H9 (cell line): ENCODE measurements at regions not wholly inside any gene's neighbourhood (a gene's known extent, or its start where the extent isn't known, plus 50 kb on each side); places are given as distances from the start of the nearest gene placed in this dataset.
"Not testable (repeated sequence)": the region's sequence is repeated elsewhere in the genome, so short reads cannot be mapped to it uniquely, and the experiment has no call there.

Experiments used
- DNase-seq: peaks from one replicate; pipeline ENCODE4 v3.0.0-alpha.2; 2017
- H2AFZ ChIP-seq: one replicate; pipeline ENCODE4 v1.6.1; 2013; ENCODE audit warnings: mild to moderate bottlenecking, low read length, control low read depth, moderate library complexity
- H2AK5ac ChIP-seq: 2 replicates; pipeline ENCODE4 v1.6.1; 2013; ENCODE audit warnings: low read length, control low read depth, mixed read lengths; ENCODE audit not compliant: insufficient read length
- H2BK120ac ChIP-seq: one replicate; pipeline ENCODE4 v1.6.1; 2013; ENCODE audit warnings: low read depth, mild to moderate bottlenecking, low read length, control low read depth, inconsistent platforms; ENCODE audit not compliant: poor library complexity, severe bottlenecking
- H2BK12ac ChIP-seq: 2 replicates; pipeline ENCODE4 v1.6.1; 2013; ENCODE audit warnings: low read length, control low read depth, mixed read lengths, low read depth; ENCODE audit not compliant: insufficient read length
- H2BK15ac ChIP-seq: 2 replicates; pipeline ENCODE4 v1.6.1; 2013; ENCODE audit warnings: low read depth, low read length, control low read depth
- H2BK20ac ChIP-seq: one replicate; pipeline ENCODE4 v1.6.1; 2013; ENCODE audit warnings: low read depth, mild to moderate bottlenecking, low read length, control low read depth, inconsistent platforms; ENCODE audit not compliant: poor library complexity, severe bottlenecking
- H2BK5ac ChIP-seq: 2 replicates; pipeline ENCODE4 v1.6.1; 2013; ENCODE audit warnings: low read length, control low read depth, mixed read lengths; ENCODE audit not compliant: insufficient read length
- H3K14ac ChIP-seq: 2 replicates; pipeline ENCODE4 v1.6.1; 2013; ENCODE audit warnings: low read length, control low read depth; ENCODE audit not compliant: insufficient read depth
- H3K18ac ChIP-seq: 2 replicates; pipeline ENCODE4 v1.6.1; 2013; ENCODE audit warnings: low read depth, mild to moderate bottlenecking, mixed read lengths, low read length, control low read depth; ENCODE audit not compliant: insufficient read length
- H3K23ac ChIP-seq: 2 replicates; pipeline ENCODE4 v1.6.1; 2013; ENCODE audit warnings: low read length, control low read depth, mixed read lengths, low read depth; ENCODE audit not compliant: insufficient read length
- H3K23me2 ChIP-seq: 2 replicates; pipeline ENCODE4 v1.6.1; 2013; ENCODE audit warnings: low read depth, mild to moderate bottlenecking, mixed read lengths, low read length, control low read depth; ENCODE audit not compliant: insufficient read length, poor library complexity, severe bottlenecking
- H3K27ac ChIP-seq: 2 replicates; pipeline ENCODE4 v1.5.1; 2013; ENCODE audit warnings: low read length, control low read depth, mixed read lengths, low read depth; ENCODE audit not compliant: insufficient read length
- H3K27me3 ChIP-seq: 2 replicates; pipeline ENCODE4 v1.6.1; 2013; ENCODE audit warnings: low read length, control low read depth, inconsistent platforms; ENCODE audit not compliant: insufficient read depth
- H3K4ac ChIP-seq: 2 replicates; pipeline ENCODE4 v1.6.1; 2013; ENCODE audit warnings: low read depth, mild to moderate bottlenecking, control low read depth, inconsistent platforms, low read length, moderate library complexity
- H3K4me1 ChIP-seq: 2 replicates; pipeline ENCODE4 v1.6.1; 2013; ENCODE audit warnings: low read length, control low read depth, inconsistent platforms; ENCODE audit not compliant: insufficient read depth
- H3K4me2 ChIP-seq: 2 replicates; pipeline ENCODE4 v1.6.1; 2013; ENCODE audit warnings: low read length, control low read depth, mixed read lengths; ENCODE audit not compliant: insufficient read length, insufficient read depth
- H3K56ac ChIP-seq: 2 replicates; pipeline ENCODE4 v1.6.1; 2013; ENCODE audit warnings: low read depth, mild to moderate bottlenecking, mixed read lengths, low read length, control low read depth; ENCODE audit not compliant: insufficient read length
- H3K79me1 ChIP-seq: 2 replicates; pipeline ENCODE4 v1.6.1; 2013; ENCODE audit warnings: low read depth, mild to moderate bottlenecking, moderate library complexity, low read length, control low read depth, inconsistent platforms; ENCODE audit not compliant: insufficient read depth, poor library complexity, severe bottlenecking
- H3K79me2 ChIP-seq: 2 replicates; pipeline ENCODE4 v1.6.1; 2013; ENCODE audit warnings: low read length, control low read depth, inconsistent platforms; ENCODE audit not compliant: insufficient read depth
- H3K9ac ChIP-seq: 2 replicates; pipeline ENCODE4 v1.6.1; 2013; ENCODE audit warnings: low read length, control low read depth, mixed read lengths; ENCODE audit not compliant: insufficient read length; ENCODE audit errors: extremely low read depth
- H3K9me3 ChIP-seq: one replicate; pipeline ENCODE4 v1.6.1; 2013; ENCODE audit warnings: low read depth, low read length, inconsistent platforms; ENCODE audit not compliant: control insufficient read depth
- H3T11ph ChIP-seq: one replicate; pipeline ENCODE4 v1.6.1; 2013; ENCODE audit warnings: mild to moderate bottlenecking, low read length, control low read depth, inconsistent platforms
- H4K20me1 ChIP-seq: one replicate; pipeline ENCODE4 v1.6.1; 2013; ENCODE audit not compliant: control insufficient read depth, insufficient read length, insufficient read depth
- H4K5ac ChIP-seq: 2 replicates; pipeline ENCODE4 v1.6.1; 2013; ENCODE audit warnings: low read depth, mild to moderate bottlenecking, mixed read lengths, low read length, control low read depth; ENCODE audit not compliant: insufficient read length
- H4K8ac ChIP-seq: replicated peaks from 2 replicates; pipeline ENCODE4 v1.6.1; 2013; ENCODE audit warnings: low read length, control low read depth, mixed read lengths, low read depth; ENCODE audit not compliant: insufficient read length
- H4K91ac ChIP-seq: 2 replicates; pipeline ENCODE4 v1.6.1; 2013; ENCODE audit warnings: low read depth, mild to moderate bottlenecking, moderate library complexity, mixed read lengths, low read length, control low read depth; ENCODE audit not compliant: insufficient read length
- H3K27ac Mint-ChIP-seq, 3 experiments: 2 replicates in 2 of 3; 3 replicates in 1 of 3; pipeline ENCODE4 v1.8.0; 2020 to 2021; ENCODE audit warnings: mixed read lengths in 3 of 3, mild to moderate bottlenecking in 1 of 3, moderate library complexity in 1 of 3
- H3K27me3 Mint-ChIP-seq: 2 replicates; pipeline ENCODE4 v1.8.0; 2021; ENCODE audit warnings: low read depth, mild to moderate bottlenecking, moderate library complexity, mixed read lengths
- H3K36me3 Mint-ChIP-seq, 3 experiments: 2 replicates in 2 of 3; 3 replicates in 1 of 3; pipeline ENCODE4 v1.8.0; 2020 to 2021; ENCODE audit warnings: low read depth in 3 of 3, mixed read lengths in 3 of 3; ENCODE audit not compliant: insufficient read depth in 1 of 3
- H3K4me1 Mint-ChIP-seq, 2 experiments: 2 replicates each; pipeline ENCODE4 v1.8.0; 2020; ENCODE audit warnings: mixed read lengths in 2 of 2
- H3K4me3 Mint-ChIP-seq, 2 experiments: 2 replicates in 1 of 2; 3 replicates in 1 of 2; pipeline ENCODE4 v1.8.0; 2020 to 2021; ENCODE audit warnings: mild to moderate bottlenecking in 2 of 2, mixed read lengths in 2 of 2, moderate library complexity in 1 of 2
- H3K9me3 Mint-ChIP-seq, 2 experiments: 2 replicates in 1 of 2; 3 replicates in 1 of 2; pipeline ENCODE4 v1.8.0; 2020; ENCODE audit warnings: mild to moderate bottlenecking in 2 of 2, mixed read lengths in 2 of 2, moderate library complexity in 1 of 2
- WGBS: extraction: QIAGEN DNeasy Blood & Tissue Kit; methylation state at CpG from one replicate; pipeline ENCODE4 v1.1.7; 2013; ENCODE audit warnings: missing lambda C conversion rate, low lambda C conversion rate, mixed read lengths; ENCODE audit not compliant: insufficient read length; ENCODE audit errors: extremely low coverage; 5-methylcytosine and 5-hydroxymethylcytosine counted together

- not testable (repeated sequence) for H3K56ac ChIP-seq, DNase-seq
Measured at GRCh38 chr15:20260650-20261049, 280.9 kb downstream of the GOLGA6L6 start.

DNA sequence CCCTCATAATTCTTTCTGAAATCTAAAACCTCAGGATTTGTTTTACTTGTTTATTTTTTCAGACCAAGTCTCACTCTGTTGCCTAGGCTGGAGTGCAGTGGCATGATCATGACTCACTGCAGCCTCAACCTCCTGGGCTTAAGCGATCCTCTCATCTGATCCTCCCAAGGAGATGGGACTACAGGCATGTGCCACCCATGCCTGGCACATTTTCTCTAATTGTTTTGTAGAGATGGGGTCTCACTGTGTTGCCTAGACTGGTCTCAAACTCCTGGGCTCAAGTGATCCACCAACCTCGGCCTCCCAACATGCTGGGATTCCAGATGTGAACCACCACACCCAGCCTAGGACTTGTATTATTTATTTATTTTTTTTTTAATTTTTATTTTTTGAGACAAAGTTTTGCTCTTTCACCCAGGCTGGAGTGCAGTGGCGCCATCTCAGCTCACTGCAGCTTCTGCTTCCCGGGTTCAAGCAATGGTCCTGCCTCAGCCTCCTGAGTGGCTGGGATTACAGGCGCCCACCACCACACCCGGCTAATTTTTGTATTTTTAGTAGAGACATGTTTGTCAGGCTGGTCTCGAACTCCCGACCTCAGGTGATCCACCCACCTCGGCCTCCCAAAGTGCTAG lies 281.9 kb downstream of the GOLGA6L6 start:
- H4K8ac ChIP-seq: not testable (repeated sequence)

More at GRCh38 chr15:20260650-20261049, 280.9 kb downstream of the GOLGA6L6 start:
- not testable (repeated sequence) for H4K91ac ChIP-seq, H3K4me1 ChIP-seq, H2BK20ac ChIP-seq, H2BK5ac ChIP-seq, H4K20me1 ChIP-seq, H3K14ac ChIP-seq, H4K5ac ChIP-seq, H3K23me2 ChIP-seq, H3K23ac ChIP-seq, H3K4me1 Mint-ChIP-seq, H3K27ac Mint-ChIP-seq, H3K4me3 Mint-ChIP-seq, H2BK15ac ChIP-seq, H4K8ac ChIP-seq, H2BK12ac ChIP-seq, H3K9ac ChIP-seq, H3K79me1 ChIP-seq, H3K18ac ChIP-seq, H3K27me3 ChIP-seq, H3K79me2 ChIP-seq, H2AK5ac ChIP-seq, H3K4me2 ChIP-seq, H2AFZ ChIP-seq, H2BK120ac ChIP-seq, H3K4ac ChIP-seq, H3T11ph ChIP-seq, H3K27ac ChIP-seq
- peaks cover 16% of the 10 kb centered on the region for H3K27me3 Mint-ChIP-seq
- peaks cover 86% of the 10 kb centered on the region for H3K9me3 ChIP-seq
- WGBS: no CpG with 5 or more reads among the region's 7 CpGs
- H3K9me3 Mint-ChIP-seq: peaks cover 9 to 47% of the 10 kb centered on the region in 2 experiments
- H3K36me3 Mint-ChIP-seq: peaks cover 14 to 26% (median 20%) of the 10 kb centered on the region in 3 experiments; a peak in 6 of 7 replicates

More for the DNA sequence above, 281.9 kb downstream of the GOLGA6L6 start:
- H3K23ac ChIP-seq, H2BK15ac ChIP-seq, H3K18ac ChIP-seq, DNase-seq, H2AFZ ChIP-seq, H4K5ac ChIP-seq, H4K20me1 ChIP-seq, H2BK12ac ChIP-seq, H3K4me1 Mint-ChIP-seq, H3K4me2 ChIP-seq, H2AK5ac ChIP-seq, H3K4me3 Mint-ChIP-seq, H4K91ac ChIP-seq, H2BK120ac ChIP-seq, H3K79me1 ChIP-seq, H3K56ac ChIP-seq, H3K4ac ChIP-seq, H3K27ac ChIP-seq, H3K27me3 ChIP-seq, H3K14ac ChIP-seq, H3T11ph ChIP-seq, H3K23me2 ChIP-seq, H2BK5ac ChIP-seq, H3K27ac Mint-ChIP-seq, H3K79me2 ChIP-seq, H2BK20ac ChIP-seq, H3K4me1 ChIP-seq, H3K9ac ChIP-seq: not testable (repeated sequence)
- no CpG with 5 or more reads among the region's 9 CpGs for WGBS
- peaks cover 94% of the 10 kb centered on the region for H3K9me3 ChIP-seq
- Mint-ChIP-seq H3K36me3 (peaks cover 11 to 27% (median 23%) of the 10 kb centered on the region in 3 experiments; a peak in 6 of 7 replicates), H3K27me3 (peaks cover 16% of the 10 kb centered on the region), H3K9me3 (peaks cover 0 to 49% of the 10 kb centered on the region in 2 experiments; a peak in 4 of 5 replicates)
